ENCODE measurements at regions not wholly inside any gene's neighbourhood (a gene's known extent, or its start where the extent isn't known, plus 50 kb on each side); places are given as distances from the start of the nearest gene placed in this dataset.
"Not testable (repeated sequence)": the region's sequence is repeated elsewhere in the genome, so short reads cannot be mapped to it uniquely, and the experiment has no call there.

DNA sequence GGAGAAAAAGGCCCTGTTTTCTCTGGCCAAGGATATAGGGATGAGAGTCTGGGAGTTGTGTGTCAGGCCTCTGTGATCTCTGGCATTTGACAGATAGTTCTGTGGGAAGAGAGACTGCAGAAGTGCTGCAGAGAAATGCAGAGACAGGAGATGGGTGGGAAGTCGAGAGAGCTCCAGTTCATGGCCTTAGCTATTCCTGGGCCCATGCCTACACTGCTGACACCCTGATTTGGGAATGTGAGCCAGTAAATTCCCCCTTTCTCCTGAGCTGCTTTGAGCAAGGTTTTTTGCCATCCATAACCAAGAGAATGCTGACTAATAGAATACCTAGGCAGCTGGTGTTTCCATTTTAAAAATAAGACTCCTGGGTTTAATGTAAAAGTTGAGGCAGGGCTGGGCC, 59.3 kb downstream of the EBLN2 start:
- H3K4me3 ChIP-seq: no peak overlapping the region
- no peak overlapping the region for H3K27ac ChIP-seq

DNA sequence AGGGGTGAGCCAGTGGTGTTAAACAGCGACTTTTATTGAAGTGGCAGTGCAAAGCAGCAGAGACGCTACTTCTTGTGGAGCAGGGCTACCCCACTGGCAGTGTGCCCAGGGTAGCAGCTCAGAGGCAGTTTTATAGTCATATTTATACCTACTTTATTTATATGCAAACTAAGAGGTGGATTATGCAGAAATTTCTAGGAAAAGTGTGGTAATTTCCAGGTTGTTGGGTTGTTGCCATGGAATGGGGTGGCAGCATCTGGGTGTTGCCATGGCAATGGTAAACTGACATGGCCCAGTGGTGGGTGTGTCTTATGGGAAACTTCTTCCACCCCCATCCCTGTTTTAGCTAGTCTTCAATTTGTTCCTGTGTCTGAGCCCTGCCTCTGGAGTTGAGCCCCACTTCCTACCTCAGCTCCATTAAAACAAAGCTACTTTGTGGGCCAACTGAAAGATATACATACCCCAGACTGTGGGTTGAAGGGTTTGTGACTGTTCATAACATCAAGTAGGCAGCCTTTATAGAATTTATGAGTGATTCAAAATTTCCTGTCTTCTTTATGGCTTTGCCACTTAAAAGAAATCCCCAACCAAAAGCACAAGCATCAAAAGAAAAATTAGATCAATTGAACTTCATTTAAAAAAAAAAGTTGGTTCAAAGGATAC, 60.3 kb downstream of the EBLN2 start:
- no peak overlapping the region for H3K4me3 ChIP-seq
- H3K27ac ChIP-seq: no peak overlapping the region

DNA sequence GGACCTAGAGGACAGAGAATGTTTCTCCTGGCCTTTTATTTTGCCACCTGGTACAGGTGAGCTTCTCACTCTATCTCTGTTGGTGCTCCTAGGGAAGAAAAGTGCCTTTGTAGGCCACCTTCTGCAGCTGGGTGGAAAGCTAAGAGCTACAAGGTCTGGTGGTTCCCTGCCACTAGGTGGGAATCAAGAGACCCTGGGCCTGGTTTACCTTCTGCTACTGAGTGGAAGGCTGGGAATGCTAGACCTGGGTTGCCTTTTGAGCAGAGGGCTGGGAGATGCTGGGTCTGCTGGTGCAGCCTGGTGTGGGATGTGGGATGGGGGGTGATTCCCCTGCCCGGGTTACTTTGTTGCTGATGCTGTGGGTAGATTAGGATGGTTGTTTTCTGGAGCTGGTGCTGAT, 72.6 kb downstream of the EBLN2 start:
- Histone ChIP-seq H3K4me3 (no peak overlapping the region), H3K27ac (no peak overlapping the region)

DNA sequence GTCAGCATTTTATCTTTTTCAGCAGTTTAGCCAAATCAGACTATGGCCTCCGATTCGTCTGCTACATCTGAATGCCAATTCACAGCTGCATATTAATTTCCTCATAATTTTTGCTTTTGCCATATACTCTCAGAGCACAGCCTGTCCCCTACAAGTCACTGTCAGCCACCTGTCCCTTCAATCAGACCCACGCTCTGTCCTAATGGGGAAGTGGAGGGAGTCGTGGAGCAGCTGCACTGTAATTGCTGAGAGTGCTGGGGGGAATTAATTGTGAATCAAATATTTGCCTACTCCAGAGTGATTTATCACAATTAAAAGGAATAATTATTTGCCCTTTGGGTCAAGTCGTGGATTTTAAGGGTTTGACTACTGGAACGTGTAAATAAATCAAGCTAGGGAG, 75.5 kb downstream of the EBLN2 start:
- no peak overlapping the region for H3K27ac ChIP-seq
- no peak overlapping the region for H3K4me3 ChIP-seq

DNA sequence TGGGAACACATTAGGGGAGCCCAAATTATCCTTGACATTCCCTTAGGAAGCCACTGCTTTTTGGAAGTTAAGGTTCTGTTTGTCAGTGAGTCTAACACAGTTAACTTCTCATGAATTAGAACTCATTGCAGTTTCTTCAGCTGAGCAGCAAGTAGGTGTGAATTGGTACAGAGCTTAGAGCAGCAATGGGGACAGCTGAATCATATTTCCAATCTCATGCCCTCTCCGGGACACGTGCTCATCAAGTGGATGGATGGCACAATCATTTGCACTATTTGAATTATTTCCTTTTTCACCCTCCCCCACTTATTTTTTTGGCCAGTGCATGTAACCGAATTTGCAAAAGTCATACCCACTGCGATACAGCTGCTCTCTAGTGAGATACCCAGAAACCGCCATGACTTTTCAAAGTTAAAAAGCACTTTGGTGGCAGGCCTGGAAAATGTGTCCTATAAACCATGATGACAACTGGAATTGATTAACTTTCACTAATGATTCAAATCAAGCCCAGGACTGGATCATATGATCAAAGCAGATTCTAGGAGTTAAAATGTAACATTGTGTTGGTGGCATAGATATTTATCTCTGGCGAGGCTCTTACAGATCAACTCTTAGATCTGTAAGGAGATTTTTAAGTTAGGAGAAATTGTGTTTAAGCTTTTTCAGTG, 76.4 kb downstream of the EBLN2 start:
- no peak overlapping the region for H3K27ac ChIP-seq
- H3K4me3 ChIP-seq: no peak overlapping the region

DNA sequence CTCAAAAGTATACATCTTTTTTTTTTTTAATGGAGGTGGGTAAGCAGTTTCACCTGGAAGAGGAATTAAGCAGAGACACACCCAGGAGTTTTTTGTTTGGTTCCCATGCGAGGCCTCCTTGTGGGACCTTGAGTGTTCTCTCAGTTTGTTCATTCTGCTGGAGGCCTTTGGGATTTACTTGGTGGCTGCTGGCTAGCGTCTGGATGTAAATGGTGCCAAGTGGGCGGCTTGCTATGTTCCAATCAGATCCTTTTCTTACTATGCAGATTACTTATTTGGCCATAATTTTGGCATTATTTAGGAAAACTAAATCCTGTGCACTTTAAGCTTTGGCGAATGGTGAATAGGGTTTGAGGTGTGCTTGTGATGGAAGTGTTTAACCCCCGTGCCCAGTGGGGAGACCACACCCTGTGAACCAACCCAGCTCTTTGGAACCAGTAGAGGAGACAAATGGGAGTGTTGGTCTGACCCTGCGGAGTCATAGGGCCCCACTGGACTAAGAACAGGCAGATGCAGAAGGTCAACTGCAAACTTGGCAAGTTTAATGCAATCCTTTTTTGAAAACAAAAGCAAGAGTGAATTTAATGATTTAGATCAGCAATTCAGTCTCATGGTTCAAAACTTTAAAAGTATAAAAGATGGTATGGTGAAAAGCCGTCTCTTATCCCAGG, 79.4 kb downstream of the EBLN2 start:
- Histone ChIP-seq H3K27ac (peak overlapping the region in 1 of 21 experiments; percentile 48), H3K4me3 (no peak overlapping the region)

DNA sequence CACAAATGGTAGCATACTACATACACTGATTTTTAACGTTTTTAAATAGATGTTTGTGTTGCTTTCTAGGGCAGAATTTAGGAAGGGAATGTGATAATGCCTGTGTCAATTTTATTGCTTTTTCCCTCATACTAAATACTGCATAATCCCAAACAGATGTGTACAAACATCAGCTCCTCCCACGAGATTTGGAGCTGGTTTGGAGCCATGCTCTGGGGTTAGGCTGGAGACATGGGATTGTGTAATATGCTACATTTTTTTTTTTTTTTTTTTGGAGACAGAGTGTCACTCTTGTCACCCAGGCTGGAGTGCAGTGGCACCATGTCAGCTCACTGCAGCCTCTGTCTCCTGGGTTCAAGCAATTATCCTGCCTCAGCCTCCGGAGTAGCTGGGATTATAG, 80.1 kb downstream of the EBLN2 start:
- Histone ChIP-seq H3K4me3 (no peak overlapping the region), H3K27ac (peak overlapping the region in 1 of 21 experiments; percentile 48)

DNA sequence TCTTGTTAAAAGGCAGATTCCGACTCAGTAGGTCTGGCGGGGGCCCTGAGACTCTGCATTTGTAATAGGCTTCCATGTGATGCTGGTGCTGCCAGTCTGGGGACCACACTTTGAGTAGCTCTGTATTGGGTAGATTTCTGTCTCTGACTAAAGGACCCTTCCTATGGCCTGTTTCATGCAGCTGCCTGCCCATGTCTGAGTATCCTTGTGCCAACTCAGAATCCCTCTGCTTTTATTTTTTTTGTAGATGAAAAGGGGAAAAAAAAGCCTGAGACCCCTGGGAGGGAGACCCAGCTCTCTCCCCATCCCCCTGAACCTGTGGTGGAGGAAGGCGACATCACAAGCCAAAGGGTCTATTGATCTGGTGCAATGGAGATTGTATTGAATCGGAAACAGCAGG, 81.9 kb downstream of the EBLN2 start:
- H3K27ac ChIP-seq: peak overlapping the region in 1 of 21 experiments; percentile 45
- no peak overlapping the region for H3K4me3 ChIP-seq

DNA sequence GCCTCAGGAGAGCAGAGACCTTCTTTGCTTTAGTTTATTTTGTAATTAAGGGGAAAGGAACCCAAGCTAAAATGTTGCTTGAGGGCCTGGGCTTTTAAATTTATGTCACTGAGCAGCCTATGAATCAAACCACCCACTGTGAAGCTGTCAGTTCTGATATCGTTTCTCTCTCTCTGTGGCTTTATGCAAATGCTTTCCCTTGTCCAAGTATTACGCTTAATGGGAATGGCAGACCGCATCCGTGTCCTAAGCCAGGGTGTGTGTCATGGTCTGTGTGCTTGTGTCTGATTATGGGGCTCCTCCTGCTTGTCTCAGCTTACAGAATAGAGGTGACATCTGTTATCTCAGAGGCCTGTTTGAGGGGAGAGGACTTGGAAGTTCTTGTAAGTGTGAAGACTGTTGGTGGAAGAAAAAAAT, 82.4 kb downstream of the EBLN2 start:
- Histone ChIP-seq H3K4me3 (no peak overlapping the region), H3K27ac (peak overlapping the region in 1 of 21 experiments; percentile 45)

DNA sequence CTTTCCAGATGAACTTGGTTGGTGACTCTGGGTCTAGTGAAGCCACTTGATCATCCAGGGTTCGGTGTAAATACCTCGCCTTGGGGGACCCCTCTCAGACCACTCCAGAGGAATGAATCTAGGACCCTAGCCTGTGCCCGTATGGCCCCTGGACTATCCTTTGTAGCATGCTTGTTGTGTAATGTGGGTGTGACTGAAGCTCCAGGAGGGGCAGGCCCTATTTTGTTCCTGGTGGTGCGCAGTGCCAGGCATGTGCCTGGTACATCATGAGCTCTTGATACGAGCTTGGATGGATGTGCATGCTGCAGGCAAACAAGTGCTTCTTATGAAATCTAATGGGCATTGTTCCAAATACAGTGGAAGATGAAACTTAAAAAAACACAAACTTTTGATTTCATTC, 82.8 kb downstream of the EBLN2 start:
- Histone ChIP-seq H3K27ac (peak overlapping the region in 1 of 21 experiments; percentile 45), H3K4me3 (no peak overlapping the region)

DNA sequence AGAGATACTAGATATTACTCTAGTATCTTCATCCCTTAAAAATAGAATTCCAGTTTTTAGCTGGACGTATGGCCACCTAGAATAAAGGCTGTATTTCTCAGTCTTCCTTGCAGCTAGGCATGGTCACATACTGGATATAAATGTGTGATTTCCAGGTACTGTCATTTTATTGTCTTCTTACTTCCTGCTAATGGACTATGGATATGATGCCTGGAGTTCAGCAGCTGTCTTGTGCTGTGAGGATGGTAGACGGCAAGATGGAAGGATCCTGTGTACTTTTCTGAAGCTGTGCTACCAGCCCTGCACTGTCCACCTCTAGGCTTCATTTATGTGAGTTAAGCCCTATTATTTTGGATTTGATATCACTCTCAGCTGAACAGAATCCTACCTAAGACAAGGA, 83.4 kb downstream of the EBLN2 start:
- Histone ChIP-seq H3K4me3 (no peak overlapping the region), H3K27ac (no peak overlapping the region)

DNA sequence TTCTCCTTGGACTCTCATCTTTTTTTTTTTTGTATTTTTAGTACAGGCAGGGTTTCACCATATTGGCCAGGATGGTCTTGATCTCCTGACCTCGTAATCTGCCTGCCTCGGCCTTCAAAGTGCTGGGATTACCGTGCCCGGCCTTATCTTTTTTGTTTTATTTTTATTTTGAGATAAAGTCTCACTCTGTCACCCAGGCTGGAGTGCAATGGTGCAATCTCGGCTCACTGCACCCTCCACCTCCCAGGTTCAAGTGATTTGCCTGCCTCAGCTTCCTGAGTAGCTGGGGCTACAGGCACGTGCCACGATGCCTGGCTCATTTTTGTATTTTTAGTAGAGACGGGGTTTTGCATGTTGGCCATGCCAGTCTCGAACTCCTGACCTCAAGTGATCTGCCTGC, 86.0 kb downstream of the EBLN2 start:
- peak overlapping the region in 1 of 21 experiments; percentile 69 for H3K27ac ChIP-seq
- not testable (repeated sequence) for H3K4me3 ChIP-seq

DNA sequence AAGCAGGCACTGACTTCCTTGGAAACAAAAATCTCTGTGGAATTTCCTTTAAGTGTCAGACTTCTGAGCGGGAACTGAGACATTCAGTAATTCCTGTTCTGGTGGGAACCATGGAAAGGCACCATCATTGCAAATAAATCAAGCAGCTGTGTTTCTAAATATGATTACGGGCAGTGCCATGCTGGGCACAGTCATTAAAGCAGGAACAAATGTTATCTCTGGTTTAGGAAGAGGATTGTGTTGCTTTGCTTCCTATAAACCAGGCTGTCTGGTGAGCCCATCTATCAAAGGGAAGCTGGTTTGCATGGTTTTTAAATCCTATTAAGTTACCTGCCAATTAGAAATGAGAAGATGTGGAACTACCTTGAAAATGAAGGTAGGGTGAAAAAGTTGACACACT, 86.7 kb downstream of the EBLN2 start:
- no peak overlapping the region for H3K4me3 ChIP-seq
- H3K27ac ChIP-seq: peak overlapping the region in 2 of 21 experiments; percentile 12 to 69

DNA sequence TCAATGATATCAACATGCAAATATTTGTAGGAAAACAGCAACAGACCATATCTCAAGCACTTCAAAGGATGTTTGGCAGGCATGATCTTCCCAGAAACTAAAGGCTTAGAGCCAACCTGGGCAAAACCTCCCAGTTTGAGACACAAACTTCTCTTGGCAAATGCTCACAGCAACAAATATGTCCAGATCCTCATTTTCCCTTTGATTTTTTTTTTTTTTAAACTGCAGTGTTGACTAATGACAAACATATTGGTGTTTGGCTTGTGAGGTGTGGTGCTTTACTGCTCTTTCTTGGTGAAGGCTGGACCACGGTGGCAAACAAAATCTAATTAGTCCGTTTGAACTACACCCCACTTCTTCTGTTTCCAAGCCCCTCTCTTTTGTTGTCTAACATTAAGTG, 87.2 kb downstream of the EBLN2 start:
- H3K4me3 ChIP-seq: no peak overlapping the region
- H3K27ac ChIP-seq: peak overlapping the region in 2 of 21 experiments; percentile 12 to 60

DNA sequence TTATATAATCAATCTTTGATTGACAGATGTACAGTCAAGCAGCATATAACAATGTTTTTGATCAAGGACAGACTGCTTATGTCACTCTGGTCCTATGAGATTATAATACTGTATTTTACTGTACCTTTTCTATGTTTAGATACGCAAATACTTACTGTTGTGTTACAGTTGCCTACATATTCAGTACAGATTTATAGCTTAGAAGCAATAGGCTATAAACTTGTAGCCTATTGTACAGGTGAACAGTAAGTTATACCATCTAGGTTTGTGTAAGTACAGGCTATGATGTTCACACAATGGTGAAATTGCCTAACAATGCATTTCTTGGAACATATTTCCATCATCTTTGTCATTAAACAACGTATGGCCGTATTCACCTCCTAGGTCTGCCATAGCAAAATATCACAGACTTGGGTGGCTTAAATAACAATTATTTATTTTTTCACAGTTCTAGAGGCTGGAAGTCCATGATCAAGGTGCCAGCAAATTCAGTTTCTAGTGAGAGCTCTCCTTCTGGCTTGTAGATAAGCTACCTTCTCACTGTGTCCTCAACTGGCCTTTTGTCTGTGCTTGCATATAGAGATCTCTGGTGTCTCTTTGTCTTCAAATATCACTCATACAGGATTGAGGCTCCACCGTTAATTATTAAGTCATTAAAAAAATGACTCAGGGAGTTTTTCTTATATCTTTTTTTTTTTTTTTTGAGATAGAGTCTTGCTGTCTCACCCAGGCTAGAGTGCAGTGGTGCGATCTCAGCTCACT, 89.1 kb downstream of the EBLN2 start:
- H3K4me3 ChIP-seq: no peak overlapping the region
- H3K27ac ChIP-seq: peak overlapping the region in 1 of 21 experiments; percentile 60

DNA sequence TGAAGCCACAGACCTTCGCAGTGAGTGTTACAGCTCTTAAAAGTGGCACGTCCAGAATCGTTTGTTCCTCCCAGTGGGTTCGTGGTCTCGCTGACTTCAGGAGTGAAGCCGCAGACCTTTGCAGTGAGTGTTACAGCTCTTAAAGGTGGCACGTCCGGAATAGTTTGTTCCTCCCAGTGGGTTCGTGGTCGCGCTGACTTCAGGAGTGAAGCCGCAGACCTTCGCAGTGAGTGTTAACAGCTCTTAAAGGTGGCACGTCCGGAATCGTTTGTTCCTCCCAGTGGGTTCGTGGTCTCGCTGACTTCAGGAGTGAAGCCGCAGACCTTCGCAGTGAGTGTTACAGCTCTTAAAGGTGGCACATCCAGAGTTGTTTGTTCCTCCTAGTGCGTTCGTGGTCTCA, 91.1 kb downstream of the EBLN2 start:
- not testable (repeated sequence) for H3K4me3 ChIP-seq, H3K27ac ChIP-seq

DNA sequence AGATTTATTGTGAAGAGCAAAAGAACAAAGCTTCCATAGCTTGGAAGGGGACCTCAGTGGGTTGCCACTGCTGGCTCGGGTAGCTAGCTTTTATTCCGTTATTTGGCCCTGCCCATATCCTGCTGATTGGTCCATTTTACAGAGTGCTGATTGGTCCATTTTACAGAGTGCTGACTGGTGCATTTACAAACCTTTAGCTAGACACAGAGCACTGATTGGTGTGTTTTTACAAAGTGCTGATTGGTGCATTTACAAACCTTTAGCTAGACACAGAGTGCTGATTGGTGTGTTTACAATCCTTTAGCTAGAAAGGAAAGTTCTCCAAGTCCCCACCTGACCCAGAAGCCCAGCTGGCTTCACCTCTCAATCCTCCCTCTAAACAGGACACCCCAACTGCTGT, 91.6 kb downstream of the EBLN2 start:
- not testable (repeated sequence) for H3K27ac ChIP-seq, H3K4me3 ChIP-seq

DNA sequence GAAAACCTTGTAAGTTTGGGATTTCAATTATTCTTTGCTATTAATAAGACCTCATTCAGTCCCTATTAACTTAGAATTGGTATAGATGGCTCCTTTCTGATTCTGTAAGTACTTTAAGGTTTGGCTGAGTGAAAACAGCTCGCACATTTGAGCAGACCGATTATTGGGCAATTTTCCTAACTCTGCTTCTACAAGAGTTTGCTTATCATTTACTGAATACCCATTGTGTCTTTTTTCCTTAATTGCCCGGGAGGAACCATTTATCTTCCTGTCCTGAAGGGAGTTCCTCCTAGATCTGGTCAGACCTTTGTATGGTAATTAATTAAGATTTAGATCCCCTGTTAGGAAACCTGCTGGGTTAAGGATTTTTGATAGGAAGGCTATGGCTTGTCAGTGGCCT, 92.8 kb downstream of the EBLN2 start:
- H3K27ac ChIP-seq, H3K4me3 ChIP-seq: not testable (repeated sequence)

DNA sequence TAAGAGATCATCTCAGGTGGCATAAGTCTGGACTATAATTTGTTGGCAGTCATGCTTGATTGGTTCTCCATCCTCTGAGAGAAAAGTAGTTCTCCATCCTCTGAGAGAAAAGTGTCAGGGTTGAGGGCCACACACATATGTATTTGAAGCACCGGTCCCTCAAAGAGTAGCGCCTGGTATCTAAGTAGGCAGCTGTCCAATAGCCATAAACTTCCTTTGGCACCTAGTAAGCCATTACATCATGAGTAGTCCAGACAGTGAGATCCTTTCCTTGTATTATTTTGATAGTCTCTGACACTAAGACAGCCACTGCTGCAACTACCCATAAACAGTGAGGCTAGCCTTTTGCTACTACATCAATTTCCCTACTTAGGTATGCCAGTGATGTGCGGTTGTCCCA, 94.0 kb downstream of the EBLN2 start:
- H3K4me3 ChIP-seq, H3K27ac ChIP-seq: not testable (repeated sequence)

DNA sequence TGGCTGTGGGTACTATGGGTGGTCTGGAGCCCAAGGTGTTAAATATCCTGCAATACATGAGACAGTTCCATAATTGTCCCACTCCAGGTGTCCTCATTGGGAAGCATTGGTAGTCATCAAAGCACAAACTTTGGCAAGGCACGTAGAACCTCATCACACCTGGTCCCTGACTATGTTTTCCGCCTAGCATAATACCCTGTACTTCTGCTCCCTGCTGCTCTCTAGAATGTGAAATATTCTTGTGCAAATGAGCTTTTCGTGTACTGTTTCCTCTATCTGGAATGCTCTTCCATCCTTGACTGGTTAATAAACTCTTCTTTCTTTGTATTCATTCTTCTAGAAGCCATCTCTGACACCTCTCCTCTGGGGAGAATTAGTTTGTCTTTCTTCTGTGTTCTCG, 103.2 kb downstream of the EBLN2 start:
- H3K4me3 ChIP-seq: no peak overlapping the region
- H3K27ac ChIP-seq: no peak overlapping the region
